Endothelial cell of umbilical vein (primary cell): ENCODE measurements at regions not wholly inside any gene's neighbourhood (a gene's known extent, or its start where the extent isn't known, plus 50 kb on each side); places are given as distances from the start of the nearest gene placed in this dataset.

Experiments used
- BruUV-seq: library from RNA; stranded (reverse); fragments of 400-500 nt; replicated peaks from 2 replicates; lab custom pipeline; 2021; lab: Mats Ljungman, UMichigan
- CTCF ChIA-PET: fragments of 300-600, 350-600 bp; sonication (Branson Sonifier 250); formaldehyde crosslinking; loops from one replicate; lab custom pipeline; 2021; ENCODE audit warnings: antibody characterized with exemption, inconsistent platforms; lab: Charles Lee
- POLR2A ChIA-PET: fragments of 300-600, 350-600 bp; sonication (Branson Sonifier 250); formaldehyde crosslinking; loops from one replicate; lab custom pipeline; 2021; ENCODE audit warnings: antibody characterized with exemption, inconsistent platforms; lab: Charles Lee
- DNase-seq: peaks from one replicate; pipeline ENCODE4 v3.0.0-alpha.2; 2011; ENCODE audit warnings: low read depth, low spot score
- FAIRE-seq: peaks from 2 replicates; lab custom pipeline; 2011; peaks lifted over from hg19 to GRCh38; lab: Jason Lieb, UNC
- H2AFZ ChIP-seq: 2 replicates; pipeline ENCODE4 v1.6.0; 2012; ENCODE audit warnings: low read depth, low read length, control low read depth, inconsistent platforms
- H3K27ac ChIP-seq: 2 replicates; pipeline ENCODE4 v1.5.1; 2011; ENCODE audit warnings: low read depth, mild to moderate bottlenecking, control low read depth, low read length, moderate library complexity; ENCODE audit not compliant: insufficient read depth
- H3K27me3 ChIP-seq, 2 experiments: 2 replicates each; pipeline versions ENCODE4 v1.6.0 to v1.6.1; 2011; ENCODE audit warnings: low read length in 2 of 2, mixed read lengths in 1 of 2; ENCODE audit not compliant: control insufficient read depth in 2 of 2, insufficient read depth in 2 of 2
- H3K36me3 ChIP-seq, 2 experiments: 2 replicates in 1 of 2; 3 replicates in 1 of 2; pipeline ENCODE4 v1.5.1; 2011; ENCODE audit warnings: low read length in 2 of 2, mild to moderate bottlenecking in 1 of 2, moderate library complexity in 1 of 2; ENCODE audit not compliant: control insufficient read depth in 2 of 2, insufficient read depth in 2 of 2; ENCODE audit errors: extremely low read depth in 1 of 2
- H3K4me1 ChIP-seq: 3 replicates; pipeline ENCODE4 v1.5.1; 2011; ENCODE audit warnings: mild to moderate bottlenecking, low read length; ENCODE audit not compliant: control insufficient read depth, insufficient read depth; ENCODE audit errors: extremely low read depth
- H3K4me2 ChIP-seq: 2 replicates; pipeline ENCODE4 v1.6.1; 2011; ENCODE audit warnings: low read length, control low read depth, mixed read lengths; ENCODE audit not compliant: insufficient read depth
- H3K4me3 ChIP-seq, 3 experiments: fragments of 200-600 bp in 1 of 3; sonication (generic), shearing (Covaris generic) in 1 of 3; replicated peaks in 1 of 3; 2 replicates each; pipeline ENCODE4 v1.5.1; 2011 to 2016; ENCODE audit warnings: control low read depth in 3 of 3, low read length in 3 of 3, mild to moderate bottlenecking in 2 of 3, inconsistent platforms in 1 of 3, low read depth in 1 of 3, moderate library complexity in 1 of 3; ENCODE audit not compliant: insufficient read depth in 1 of 3
- H3K79me2 ChIP-seq: 2 replicates; pipeline ENCODE4 v1.6.0; 2012; ENCODE audit warnings: low read length, inconsistent platforms; ENCODE audit not compliant: control insufficient read depth, insufficient read depth
- H3K9ac ChIP-seq: replicated peaks from 2 replicates; pipeline ENCODE3; 2011; ENCODE audit warnings: low read length, control low read depth; ENCODE audit not compliant: insufficient read depth; ENCODE audit errors: extremely low read depth
- H3K9me1 ChIP-seq: replicated peaks from 3 replicates; pipeline ENCODE4 v1.6.0; 2011; ENCODE audit warnings: mild to moderate bottlenecking, low read length; ENCODE audit not compliant: control insufficient read depth, insufficient read depth; ENCODE audit errors: extremely low read depth
- H3K9me3 ChIP-seq: replicated peaks from 2 replicates; pipeline ENCODE4 v1.5.1; 2012; ENCODE audit warnings: low read length, inconsistent platforms; ENCODE audit not compliant: control insufficient read depth, insufficient read depth
- H4K20me1 ChIP-seq: replicated peaks from 2 replicates; pipeline ENCODE3; 2011; ENCODE audit warnings: mild to moderate bottlenecking, low read length; ENCODE audit not compliant: control insufficient read depth, insufficient read depth; ENCODE audit errors: extremely low read depth
- CTCF ChIP-seq, 2 donors: IDR thresholded peaks; 1 replicate in 1 of 2; 2 replicates in 1 of 2; pipeline ENCODE4 v1.5.1; 2011; ENCODE audit warnings: low read length in 2 of 2, mild to moderate bottlenecking in 2 of 2, moderate library complexity in 2 of 2, control low read depth in 1 of 2, inconsistent platforms in 1 of 2, low read depth in 1 of 2; ENCODE audit not compliant: insufficient read depth in 1 of 2; ENCODE audit errors: extremely low read depth in 1 of 2
- EZH2 ChIP-seq: IDR thresholded peaks from 2 replicates; pipeline ENCODE4 v1.6.1; 2012; ENCODE audit warnings: borderline replicate concordance, low read depth, mild to moderate bottlenecking, moderate library complexity, low read length, inconsistent platforms; ENCODE audit not compliant: severe bottlenecking
- FOS ChIP-seq: IDR thresholded peaks from 2 replicates; pipeline ENCODE4 v1.6.1; 2011; ENCODE audit warnings: mild to moderate bottlenecking, low read length, moderate library complexity, borderline replicate concordance; ENCODE audit not compliant: insufficient read depth
- GATA2 ChIP-seq: IDR thresholded peaks from 2 replicates; pipeline ENCODE4 v1.7.0; 2011; ENCODE audit warnings: low read depth, mild to moderate bottlenecking, moderate library complexity, mixed read lengths, low read length; ENCODE audit not compliant: insufficient read length, insufficient read depth
- JUN ChIP-seq: IDR thresholded peaks from 2 replicates; pipeline ENCODE4 v1.6.1; 2011; ENCODE audit warnings: borderline replicate concordance, low read depth; ENCODE audit not compliant: insufficient read length, insufficient read depth
- MAX ChIP-seq: IDR thresholded peaks from 2 replicates; pipeline ENCODE4 v1.6.1; 2011; ENCODE audit not compliant: insufficient read depth, insufficient read length
- MYC ChIP-seq: IDR thresholded peaks from one replicate; pipeline ENCODE4 v1.6.1; 2011; ENCODE audit warnings: mild to moderate bottlenecking, low read depth, low read length
- POLR2A ChIP-seq: IDR thresholded peaks from 2 replicates; pipeline ENCODE4 v1.6.1; 2012; ENCODE audit warnings: low read depth, mild to moderate bottlenecking, control low read depth, low read length
- POLR2AphosphoS5 ChIP-seq: IDR thresholded peaks from 2 replicates; pipeline ENCODE4 v1.6.1; 2012; ENCODE audit warnings: low read depth, mild to moderate bottlenecking, control low read depth, low read length, moderate library complexity; ENCODE audit not compliant: insufficient read depth
- dilution Hi-C: fragments of 300-500 bp; cut with MboI; formaldehyde crosslinking; loops from one replicate; pipeline ENCODE4 v1.15.0; 2019; ENCODE audit warnings: low sequenced_read_pairs; ENCODE audit not compliant: extremely low pct_ligation_motif_present
- intact Hi-C: fragments of 100-400 bp; cut with micrococcal nuclease; formaldehyde crosslinking; loops from one replicate; pipeline ENCODE4 v1.10.0; 2022

GRCh38 chr15:57821826-57822225, 115.3 kb downstream of the POLR2M start:
- no peaks in the 10 kb centered on the region for H3K9me3 ChIP-seq
- dilution Hi-C loops (no loop called here), intact Hi-C loops (no loop called here)
- peaks cover 29% of the 10 kb centered on the region for H3K4me1 ChIP-seq
- H3K9ac ChIP-seq, result no peak overlapping the region
- H3K9me1 ChIP-seq, result no peaks in the 10 kb centered on the region
- BruUV-seq, result no TSS peak
- H3K36me3 ChIP-seq, result no peaks in the 10 kb centered on the region
- no peaks in the 10 kb centered on the region for H3K27me3 ChIP-seq
- no peaks in the 10 kb centered on the region for H4K20me1 ChIP-seq
- peak; percentile 57 for FAIRE-seq
- H3K79me2 ChIP-seq, result no peaks in the 10 kb centered on the region
- POLR2A ChIA-PET, result no interaction called here
- no peak overlapping the region for H2AFZ ChIP-seq
- H3K4me3 ChIP-seq, result no peak overlapping the region
- CTCF ChIA-PET, result interaction anchor here (0.6 to 1.5 kb wide), 3 partner anchors 39 to 260 kb away, joined by 3 read pairs; no protein-coding TSS in a partner anchor
- no peak overlapping the region for H3K27ac ChIP-seq
- DNase-seq, result peak; percentile 62
- no peak for TF ChIP-seq GATA2
- TF ChIP-seq MYC, result no peak
- no peak for TF ChIP-seq EZH2
- no peak for TF ChIP-seq FOS
- no peak for TF ChIP-seq CTCF (IDR thresholded peaks at IDR 0.05; ENCODE audit: extremely low read depth in 1 of 2, insufficient read depth in 1 of 2, low read depth in 1 of 2, low read length in 2 of 2)
- peak overlapping the region; percentile 15 for H3K4me2 ChIP-seq

DNA sequence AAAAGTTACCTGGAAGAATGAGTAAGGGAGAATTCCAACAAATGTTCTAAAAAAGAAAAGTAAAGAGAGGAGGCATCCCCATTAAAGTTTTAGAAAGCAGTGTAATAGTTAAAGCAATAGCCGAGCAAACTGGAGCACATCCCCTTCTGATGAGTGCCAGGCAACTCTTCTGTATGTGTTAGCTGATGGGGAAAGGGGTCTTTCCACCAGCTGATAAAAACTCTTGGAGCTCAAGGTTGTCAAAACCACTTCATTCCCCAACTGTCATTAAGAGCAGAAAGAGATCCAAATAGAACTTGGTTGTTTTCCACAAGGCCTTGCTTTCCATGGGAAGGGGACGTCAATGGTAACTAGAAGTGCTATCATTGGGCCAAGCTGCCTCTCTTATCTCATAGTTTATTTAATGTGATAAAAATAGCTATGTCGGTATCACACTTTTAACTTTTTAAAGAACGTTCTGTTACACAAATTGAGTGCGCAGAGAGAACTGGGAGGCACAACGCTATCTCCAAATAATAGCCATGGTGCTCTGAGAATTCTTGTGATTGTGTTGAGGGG, 116.9 kb downstream of the POLR2M start:
- Histone ChIP-seq H3K9me1 (no peaks in the 10 kb centered on the region), H3K27ac (no peak overlapping the region), H3K9me3 (no peaks in the 10 kb centered on the region), H3K4me1 (peaks cover 44% of the 10 kb centered on the region), H3K27me3 (no peaks in the 10 kb centered on the region), H3K4me2 (no peak overlapping the region), H3K79me2 (no peaks in the 10 kb centered on the region), H3K9ac (no peak overlapping the region), H3K36me3 (no peaks in the 10 kb centered on the region), H4K20me1 (no peaks in the 10 kb centered on the region), H2AFZ (no peak overlapping the region), H3K4me3 (no peak overlapping the region)
- ChIA-PET CTCF (interaction anchor here (1.2 to 1.4 kb wide), 2 partner anchors 37 to 72 kb away, joined by 3 read pairs; no protein-coding TSS in a partner anchor), POLR2A (no interaction called here)
- dilution Hi-C loops, result no loop called here
- DNase-seq (no peak), FAIRE-seq (no peak)
- no peak for TF ChIP-seq JUN
- no peak for TF ChIP-seq GATA2
- TF ChIP-seq MAX, result no peak
- TF ChIP-seq MYC, result no peak
- no peak for TF ChIP-seq CTCF (IDR thresholded peaks at IDR 0.05; ENCODE audit: extremely low read depth in 1 of 2, insufficient read depth in 1 of 2, low read depth in 1 of 2, low read length in 2 of 2)
- TF ChIP-seq EZH2, result no peak
- TF ChIP-seq POLR2A, result no peak
- no peak for TF ChIP-seq FOS
- TF ChIP-seq POLR2AphosphoS5, result no peak
- intact Hi-C loops, result no loop called here
- BruUV-seq, result no TSS peak
